IMR-90 (cell line): ENCODE measurements at regions not wholly inside any gene's neighbourhood (a gene's known extent, or its start where the extent isn't known, plus 50 kb on each side); places are given as distances from the start of the nearest gene placed in this dataset.

Source experiments
- ATAC-seq: fragments of 200-7000 bp; cut with Tn5 transposase; 2 replicates; pipeline ENCODE4 v1.9.1; 2020; ENCODE audit warnings: low read depth, mild to moderate bottlenecking, moderate library complexity
- BruUV-seq: library from RNA; stranded (reverse); fragments of 400-500 nt; replicated peaks from 2 replicates; lab custom pipeline; 2021; lab: Mats Ljungman, UMichigan
- CTCF ChIA-PET: fragments of 300-600 bp; formaldehyde crosslinking; extraction: SDS; loops from one replicate; lab custom pipeline; 2021; ENCODE audit warnings: antibody characterized with exemption; lab: Yijun Ruan, JAX
- POLR2A ChIA-PET: fragments of 300-600 bp; sonication (Branson Sonifier 250); formaldehyde crosslinking; loops from one replicate; lab custom pipeline; 2022; ENCODE audit warnings: antibody characterized with exemption; ENCODE audit not compliant: unreplicated experiment; lab: Charles Lee
- DNase-seq: peaks from one replicate; pipeline ENCODE4 v3.0.0; 2013
- H2AFZ ChIP-seq: replicated peaks from 2 replicates; pipeline ENCODE3; 2013; ENCODE audit warnings: low read length, mild to moderate bottlenecking; ENCODE audit not compliant: poor library complexity
- H2AK5ac ChIP-seq: 2 replicates; pipeline ENCODE4 v1.6.1; 2013; ENCODE audit warnings: low read depth, low read length, inconsistent platforms
- H2AK9ac ChIP-seq: replicated peaks from 2 replicates; pipeline ENCODE3; 2013; ENCODE audit warnings: mild to moderate bottlenecking, low read depth, low read length, moderate library complexity; ENCODE audit not compliant: poor library complexity
- H2BK120ac ChIP-seq: 2 replicates; pipeline ENCODE4 v1.6.1; 2013; ENCODE audit warnings: low read depth, low read length, inconsistent platforms
- H2BK15ac ChIP-seq: 3 replicates; pipeline ENCODE4 v1.6.1; 2013; ENCODE audit warnings: low read depth, low read length, inconsistent platforms
- H2BK20ac ChIP-seq: 2 replicates; pipeline ENCODE4 v1.6.1; 2013; ENCODE audit warnings: low read depth, mild to moderate bottlenecking, inconsistent platforms, low read length, moderate library complexity
- H2BK5ac ChIP-seq: 2 replicates; pipeline ENCODE4 v1.6.1; 2013; ENCODE audit warnings: mild to moderate bottlenecking, low read depth, low read length, inconsistent platforms; ENCODE audit not compliant: poor library complexity, severe bottlenecking
- H3K14ac ChIP-seq: replicated peaks from 2 replicates; pipeline ENCODE4 v1.6.1; 2013; ENCODE audit warnings: low read depth, low read length, inconsistent platforms
- H3K18ac ChIP-seq: 2 replicates; pipeline ENCODE4 v1.6.1; 2013; ENCODE audit warnings: low read depth, low read length, control low read depth
- H3K23ac ChIP-seq: 2 replicates; pipeline ENCODE4 v1.6.1; 2013; ENCODE audit warnings: low read depth, low read length, inconsistent platforms
- H3K27ac ChIP-seq: 2 replicates; pipeline ENCODE4 v1.5.1; 2013; ENCODE audit warnings: mild to moderate bottlenecking, control low read depth, low read length; ENCODE audit not compliant: insufficient read depth
- H3K27me3 ChIP-seq: 2 replicates; pipeline ENCODE4 v1.6.1; 2013; ENCODE audit warnings: low read length; ENCODE audit not compliant: control insufficient read depth, insufficient read depth
- H3K36me3 ChIP-seq: 2 replicates; pipeline ENCODE4 v1.6.1; 2013; ENCODE audit warnings: low read length, mixed read lengths; ENCODE audit not compliant: control insufficient read depth, insufficient read depth
- H3K4ac ChIP-seq: 2 replicates; pipeline ENCODE4 v1.6.1; 2013; ENCODE audit warnings: low read depth, low read length, inconsistent platforms
- H3K4me1 ChIP-seq: 2 replicates; pipeline ENCODE4 v1.6.1; 2013; ENCODE audit warnings: low read length, mixed read lengths; ENCODE audit not compliant: control insufficient read depth, insufficient read depth
- H3K4me2 ChIP-seq: 2 replicates; pipeline ENCODE4 v1.6.1; 2013; ENCODE audit warnings: low read depth, mild to moderate bottlenecking, control low read depth, low read length, moderate library complexity
- H3K4me3 ChIP-seq: 2 replicates; pipeline ENCODE4 v1.5.1; 2013; ENCODE audit warnings: low read depth, mild to moderate bottlenecking, control low read depth, low read length, moderate library complexity; ENCODE audit not compliant: insufficient read depth
- H3K56ac ChIP-seq: 2 replicates; pipeline ENCODE4 v1.6.1; 2013; ENCODE audit warnings: low read length, inconsistent platforms; ENCODE audit not compliant: insufficient read depth; ENCODE audit errors: extremely low read depth
- H3K79me1 ChIP-seq, 2 experiments: 2 replicates each; pipeline ENCODE4 v1.6.1; 2013; ENCODE audit warnings: low read length in 2 of 2, inconsistent platforms in 1 of 2, low read depth in 1 of 2
- H3K9ac ChIP-seq: 2 replicates; pipeline ENCODE4 v1.6.1; 2013; ENCODE audit warnings: low read depth, low read length, control low read depth
- H3K9me1 ChIP-seq: 2 replicates; pipeline ENCODE4 v1.6.1; 2013; ENCODE audit warnings: low read length, inconsistent platforms; ENCODE audit not compliant: insufficient read depth
- H3K9me3 ChIP-seq: 2 replicates; pipeline ENCODE4 v1.6.1; 2013; ENCODE audit warnings: low read length; ENCODE audit not compliant: control insufficient read depth, insufficient read depth
- H4K20me1 ChIP-seq: 2 replicates; pipeline ENCODE4 v1.6.1; 2013; ENCODE audit warnings: low read length, inconsistent platforms; ENCODE audit not compliant: insufficient read depth
- H4K5ac ChIP-seq: 2 replicates; pipeline ENCODE4 v1.6.1; 2013; ENCODE audit warnings: mild to moderate bottlenecking, low read depth, low read length, control low read depth
- H4K8ac ChIP-seq, 2 experiments: 2 replicates each; pipeline ENCODE4 v1.6.1; 2013; ENCODE audit warnings: low read depth in 2 of 2, low read length in 2 of 2, control low read depth in 1 of 2, inconsistent platforms in 1 of 2
- H4K91ac ChIP-seq: 2 replicates; pipeline ENCODE4 v1.6.1; 2013; ENCODE audit warnings: low read depth, low read length, inconsistent platforms; ENCODE audit not compliant: insufficient read depth
- BHLHE40 ChIP-seq: fragments of 150-350 bp; IDR thresholded peaks from 2 replicates; pipeline ENCODE4 v1.6.1; 2016; ENCODE audit warnings: mild to moderate bottlenecking, low read depth, low read length
- CEBPB ChIP-seq: IDR thresholded peaks from 2 replicates; pipeline ENCODE4 v1.6.1; 2012; ENCODE audit warnings: low read depth, low read length, improper control_type of control experiment
- CTCF ChIP-seq: conservative IDR thresholded peaks from 2 replicates; pipeline ENCODE4 v1.5.1; 2012; ENCODE audit warnings: mild to moderate bottlenecking, low read depth, low read length, improper control_type of control experiment
- FOS ChIP-seq: fragments of 150-350 bp; IDR thresholded peaks from 2 replicates; pipeline ENCODE4 v1.6.1; 2016; ENCODE audit warnings: low read depth, low read length
- MXI1 ChIP-seq: IDR thresholded peaks from 2 replicates; pipeline ENCODE4 v1.6.1; 2012; ENCODE audit warnings: low read depth, mild to moderate bottlenecking, low read length, moderate library complexity, borderline replicate concordance
- RFX5 ChIP-seq: IDR thresholded peaks from 2 replicates; pipeline ENCODE4 v1.8.0; 2012; ENCODE audit warnings: low read depth, mild to moderate bottlenecking, low read length, moderate library complexity
- WGBS, 2 experiments: methylation state at CpG; one replicate each; pipeline versions ENCODE4 v1.1.5 to v1.1.7; 2013; ENCODE audit warnings: missing lambda C conversion rate in 2 of 2; ENCODE audit not compliant: insufficient read length in 1 of 2; ENCODE audit errors: extremely low coverage in 2 of 2; 5-methylcytosine and 5-hydroxymethylcytosine counted together
- dilution Hi-C: fragments of 300-500 bp; cut with HindIII; formaldehyde crosslinking; loops from one replicate; pipeline ENCODE4 v1.14.3; 2018; ENCODE audit warnings: low sequenced_read_pairs; ENCODE audit not compliant: unreplicated experiment
- in situ Hi-C: fragments of 300-500 bp; cut with MboI; formaldehyde crosslinking; loops from 3 replicates; pipeline ENCODE4 v1.14.3; 2019; ENCODE audit warnings: low sequenced_read_pairs, inconsistent platforms, mixed read lengths
- intact Hi-C: fragments of 100-400 bp; cut with micrococcal nuclease; formaldehyde crosslinking; loops from 2 replicates; pipeline ENCODE4 v1.10.0; 2022

GRCh38 chr9:87063246-87063645 is 115.9 kb upstream of the GAS1 start:
- H3K36me3 ChIP-seq: no peaks in the 10 kb centered on the region
- H3K4me3 ChIP-seq: no peak overlapping the region
- ATAC-seq (no peak), DNase-seq (no peak)
- no peak overlapping the region for H4K91ac ChIP-seq
- H4K8ac ChIP-seq: no peak overlapping the region
- H4K20me1 ChIP-seq: no peaks in the 10 kb centered on the region
- dilution Hi-C loops (no loop called here), in situ Hi-C loops (no loop called here), intact Hi-C loops (no loop called here)
- no peaks in the 10 kb centered on the region for H3K27me3 ChIP-seq
- H2BK120ac ChIP-seq: no peak overlapping the region
- H2BK20ac ChIP-seq: no peak overlapping the region
- no TSS peak for BruUV-seq
- H2AK9ac ChIP-seq: no peak overlapping the region
- no peak overlapping the region for H4K5ac ChIP-seq
- H3K9me1 ChIP-seq: no peaks in the 10 kb centered on the region
- no peaks in the 10 kb centered on the region for H3K9me3 ChIP-seq
- no peak overlapping the region for H2BK5ac ChIP-seq
- H3K4me1 ChIP-seq: 0 out of 2 replicates have a peak, but pooled peaks cover 2% of the 10 kb centered on the region
- no peak overlapping the region for H3K14ac ChIP-seq
- no peak overlapping the region for H3K23ac ChIP-seq
- ChIA-PET POLR2A (no interaction called here), CTCF (interaction anchor here (0.6 kb wide), 1 partner anchor 576 kb away, joined by 3 read pairs; no protein-coding TSS in a partner anchor)
- H3K79me1 ChIP-seq: no peaks in the 10 kb centered on the region
- H3K18ac ChIP-seq: no peak overlapping the region; the same call in 1 of the 2 replicates
- H3K4me2 ChIP-seq: no peak overlapping the region
- no peak overlapping the region for H2AFZ ChIP-seq
- no peak overlapping the region for H3K9ac ChIP-seq
- no peak overlapping the region for H3K4ac ChIP-seq
- WGBS, 2 experiments: no CpG with 5 or more reads among the region's 3 CpGs
- H2AK5ac ChIP-seq: no peak overlapping the region
- H3K56ac ChIP-seq: no peak overlapping the region
- TF ChIP-seq MXI1: no peak
- TF ChIP-seq BHLHE40: no peak
- TF ChIP-seq CTCF: no peak
- no peak for TF ChIP-seq CEBPB
- TF ChIP-seq RFX5: no peak
- no peak for TF ChIP-seq FOS
- no peak overlapping the region for H3K27ac ChIP-seq
- H2BK15ac ChIP-seq: no peak overlapping the region
